ENCODE measurements at regions not wholly inside any gene's neighbourhood (a gene's known extent, or its start where the extent isn't known, plus 50 kb on each side); places are given as distances from the start of the nearest gene placed in this dataset.

DNA sequence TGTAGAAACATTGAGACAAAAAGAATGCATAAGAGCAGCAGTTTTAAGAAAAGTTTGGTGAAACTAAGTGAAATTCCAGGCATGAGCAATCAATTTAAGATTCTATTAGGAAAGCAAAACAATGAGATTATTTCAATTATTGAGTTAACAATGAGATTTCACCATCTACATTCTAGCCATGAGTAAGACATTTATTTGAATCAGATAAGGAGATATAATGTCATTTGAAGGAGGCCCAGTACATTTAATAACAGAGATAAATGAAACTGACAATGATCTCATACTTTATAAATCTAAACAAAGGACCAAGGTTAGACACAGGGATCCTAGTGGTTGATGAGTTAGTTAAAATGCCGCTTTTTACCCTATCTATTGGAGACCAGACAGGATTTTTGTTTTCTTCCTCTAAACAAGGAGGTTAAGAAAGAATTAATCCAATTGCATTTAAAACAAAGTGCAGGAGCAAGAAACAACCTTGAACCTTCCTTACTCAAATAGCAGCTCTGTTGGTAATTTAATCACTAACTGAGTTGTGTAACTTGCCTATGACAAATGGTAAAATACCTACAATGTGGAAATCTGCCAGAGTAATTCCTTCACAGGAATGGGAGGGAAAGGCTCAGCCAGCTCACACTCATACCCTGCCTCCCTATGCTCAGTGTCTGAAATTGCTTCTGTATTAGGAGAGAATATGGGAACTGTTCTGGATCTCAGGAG lies 103.5 kb upstream of the NR3C1 start (continued):
- no peak for TF ChIP-seq TAF1 (CRISPR knock-in tag; IDR thresholded peaks at IDR 0.05)
- TF ChIP-seq XRCC5 (optimal IDR thresholded peaks at IDR 0.05; ENCODE audit: low read length), result no peak
- peak; percentile 72 for TF ChIP-seq HDAC1 (CRISPR knock-in tag; IDR thresholded peaks at IDR 0.05)
- TF ChIP-seq NFE2L1 (CRISPR knock-in tag; IDR thresholded peaks at IDR 0.05; ENCODE audit: borderline replicate concordance), result no peak
- TF ChIP-seq ZBTB20 (CRISPR knock-in tag; IDR thresholded peaks at IDR 0.05; ENCODE audit: borderline replicate concordance, low read depth), result peak; percentile 78; the same call in 1 of the 2 replicates
- peak; percentile 16; the same call in 1 of the 2 replicates for TF ChIP-seq HOXA3 (CRISPR knock-in tag; IDR thresholded peaks at IDR 0.05)
- TF ChIP-seq ZFY (CRISPR knock-in tag; IDR thresholded peaks at IDR 0.05), result no peak
- TF ChIP-seq CBX2 (IDR thresholded peaks at IDR 0.05; ENCODE audit: low read depth, low read length), result no peak
- TF ChIP-seq CBX2 (CRISPR knock-in tag; IDR thresholded peaks at IDR 0.05; ENCODE audit: low read depth), result no peak
- no peak for TF ChIP-seq BHLHE40 (IDR thresholded peaks at IDR 0.05; ENCODE audit: low read length)
- TF ChIP-seq, protein P1, sequence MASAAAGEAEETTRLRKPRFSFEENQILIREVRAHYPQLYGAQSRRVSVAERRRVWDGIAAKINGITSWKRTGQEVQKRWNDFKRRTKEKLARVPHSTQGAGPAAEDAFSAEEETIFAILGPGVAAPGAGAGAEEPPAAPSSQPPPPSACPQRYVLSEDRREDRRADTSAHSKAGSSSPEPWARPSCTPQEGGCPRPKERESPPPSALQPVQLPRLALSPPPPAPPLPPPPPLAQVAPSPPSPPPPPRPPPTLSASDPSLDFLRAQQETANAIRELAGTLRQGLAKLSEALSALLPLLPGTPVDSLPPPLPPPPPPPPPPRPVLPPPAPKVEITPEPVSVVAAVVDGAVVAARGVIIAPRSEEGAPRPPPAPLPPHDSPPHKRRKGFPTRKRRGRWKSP (CRISPR knock-in tag; IDR thresholded peaks at IDR 0.05), result 0 out of 2 replicates have a peak, but pooled peaks have one; percentile 40
- TF ChIP-seq KLF12 (CRISPR knock-in tag; IDR thresholded peaks at IDR 0.05; ENCODE audit: borderline replicate concordance), result no peak
- TF ChIP-seq, protein P2, sequence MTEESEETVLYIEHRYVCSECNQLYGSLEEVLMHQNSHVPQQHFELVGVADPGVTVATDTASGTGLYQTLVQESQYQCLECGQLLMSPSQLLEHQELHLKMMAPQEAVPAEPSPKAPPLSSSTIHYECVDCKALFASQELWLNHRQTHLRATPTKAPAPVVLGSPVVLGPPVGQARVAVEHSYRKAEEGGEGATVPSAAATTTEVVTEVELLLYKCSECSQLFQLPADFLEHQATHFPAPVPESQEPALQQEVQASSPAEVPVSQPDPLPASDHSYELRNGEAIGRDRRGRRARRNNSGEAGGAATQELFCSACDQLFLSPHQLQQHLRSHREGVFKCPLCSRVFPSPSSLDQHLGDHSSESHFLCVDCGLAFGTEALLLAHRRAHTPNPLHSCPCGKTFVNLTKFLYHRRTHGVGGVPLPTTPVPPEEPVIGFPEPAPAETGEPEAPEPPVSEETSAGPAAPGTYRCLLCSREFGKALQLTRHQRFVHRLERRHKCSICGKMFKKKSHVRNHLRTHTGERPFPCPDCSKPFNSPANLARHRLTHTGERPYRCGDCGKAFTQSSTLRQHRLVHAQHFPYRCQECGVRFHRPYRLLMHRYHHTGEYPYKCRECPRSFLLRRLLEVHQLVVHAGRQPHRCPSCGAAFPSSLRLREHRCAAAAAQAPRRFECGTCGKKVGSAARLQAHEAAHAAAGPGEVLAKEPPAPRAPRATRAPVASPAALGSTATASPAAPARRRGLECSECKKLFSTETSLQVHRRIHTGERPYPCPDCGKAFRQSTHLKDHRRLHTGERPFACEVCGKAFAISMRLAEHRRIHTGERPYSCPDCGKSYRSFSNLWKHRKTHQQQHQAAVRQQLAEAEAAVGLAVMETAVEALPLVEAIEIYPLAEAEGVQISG (CRISPR knock-in tag; IDR thresholded peaks at IDR 0.05), result no peak
- no peak for TF ChIP-seq ZNF672 (CRISPR knock-in tag; IDR thresholded peaks at IDR 0.05)
- peak; percentile 86; the same call in 1 of the 2 replicates for TF ChIP-seq ZNF331 (CRISPR knock-in tag; IDR thresholded peaks at IDR 0.05)
- peak; percentile 97 for TF ChIP-seq HMG20A (CRISPR knock-in tag; IDR thresholded peaks at IDR 0.05; ENCODE audit: borderline replicate concordance)
- TF ChIP-seq, protein P3, sequence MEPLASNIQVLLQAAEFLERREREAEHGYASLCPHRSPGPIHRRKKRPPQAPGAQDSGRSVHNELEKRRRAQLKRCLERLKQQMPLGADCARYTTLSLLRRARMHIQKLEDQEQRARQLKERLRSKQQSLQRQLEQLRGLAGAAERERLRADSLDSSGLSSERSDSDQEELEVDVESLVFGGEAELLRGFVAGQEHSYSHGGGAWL (CRISPR knock-in tag; IDR thresholded peaks at IDR 0.05), result no peak
- no peak for TF ChIP-seq ZNF207 (IDR thresholded peaks at IDR 0.05; ENCODE audit: borderline replicate concordance)
- TF ChIP-seq SALL1 (CRISPR knock-in tag; IDR thresholded peaks at IDR 0.05), result peak; percentile 84
- TF ChIP-seq RORA (CRISPR knock-in tag; IDR thresholded peaks at IDR 0.05), result no peak
- peak; percentile 74; the same call in 1 of the 2 replicates for TF ChIP-seq KDM4B (CRISPR knock-in tag; IDR thresholded peaks at IDR 0.05)
- TF ChIP-seq TCF7L2 (IDR thresholded peaks at IDR 0.05; ENCODE audit: low read depth, low read length), result peak; percentile 31; the same call in 1 of the 2 replicates
- TF ChIP-seq RBFOX2 (IDR thresholded peaks at IDR 0.05; ENCODE audit: low read depth, low read length), result no peak
- TF ChIP-seq ZSCAN31 (CRISPR knock-in tag; IDR thresholded peaks at IDR 0.05; ENCODE audit: low read depth), result no peak
- peak in 1 of 2 experiments; percentile 74; a peak in 2 of 4 replicates for TF ChIP-seq KLF16 (CRISPR knock-in tag; IDR thresholded peaks at IDR 0.05)
- peak; percentile 39; the same call in 1 of the 2 replicates for TF ChIP-seq JUN (CRISPR knock-in tag; IDR thresholded peaks at IDR 0.05)
- TF ChIP-seq, protein P4, sequence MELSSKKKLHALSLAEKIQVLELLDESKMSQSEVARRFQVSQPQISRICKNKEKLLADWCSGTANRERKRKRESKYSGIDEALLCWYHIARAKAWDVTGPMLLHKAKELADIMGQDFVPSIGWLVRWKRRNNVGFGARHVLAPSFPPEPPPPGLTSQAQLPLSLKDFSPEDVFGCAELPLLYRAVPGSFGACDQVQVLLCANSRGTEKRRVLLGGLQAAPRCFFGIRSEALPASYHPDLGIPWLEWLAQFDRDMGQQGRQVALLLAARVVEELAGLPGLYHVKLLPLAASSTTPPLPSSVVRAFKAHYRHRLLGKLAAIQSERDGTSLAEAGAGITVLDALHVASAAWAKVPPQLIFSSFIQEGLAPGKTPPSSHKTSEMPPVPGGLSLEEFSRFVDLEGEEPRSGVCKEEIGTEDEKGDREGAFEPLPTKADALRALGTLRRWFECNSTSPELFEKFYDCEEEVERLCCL (CRISPR knock-in tag; IDR thresholded peaks at IDR 0.05; ENCODE audit: borderline replicate concordance), result no peak

Data from HepG2 (cell line).